NCI-H446 treated with DMSO at 0.1 percent for 48 hours (cell line): ENCODE measurements at regions not wholly inside any gene's neighbourhood (a gene's known extent, or its start where the extent isn't known, plus 50 kb on each side); places are given as distances from the start of the nearest gene placed in this dataset.

Experiments used
- DNase-seq: peaks from one replicate; lab custom pipeline; 2025; lab: John Stamatoyannopoulos, UW

DNA sequence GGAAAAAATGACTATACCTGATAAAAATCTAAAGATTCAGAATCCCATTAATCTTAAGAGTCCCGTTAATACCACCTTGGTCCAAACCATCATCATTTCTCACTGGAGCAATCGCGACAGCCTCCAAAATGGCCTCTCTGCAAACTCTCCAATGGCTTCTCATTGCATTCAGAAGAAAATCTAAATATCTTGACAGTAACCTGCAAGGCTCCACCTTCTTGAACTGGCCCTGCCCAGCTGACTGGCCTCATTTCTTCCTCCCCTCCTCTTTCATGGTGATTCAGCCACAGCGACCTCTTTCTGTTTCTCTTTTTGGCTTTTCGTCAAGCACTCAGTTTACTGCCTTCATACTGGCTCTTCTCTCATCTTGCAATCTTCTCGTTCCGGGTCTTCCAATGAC is 56.2 kb upstream of the GPRIN3 start:
- DNase-seq = no peak

DNA sequence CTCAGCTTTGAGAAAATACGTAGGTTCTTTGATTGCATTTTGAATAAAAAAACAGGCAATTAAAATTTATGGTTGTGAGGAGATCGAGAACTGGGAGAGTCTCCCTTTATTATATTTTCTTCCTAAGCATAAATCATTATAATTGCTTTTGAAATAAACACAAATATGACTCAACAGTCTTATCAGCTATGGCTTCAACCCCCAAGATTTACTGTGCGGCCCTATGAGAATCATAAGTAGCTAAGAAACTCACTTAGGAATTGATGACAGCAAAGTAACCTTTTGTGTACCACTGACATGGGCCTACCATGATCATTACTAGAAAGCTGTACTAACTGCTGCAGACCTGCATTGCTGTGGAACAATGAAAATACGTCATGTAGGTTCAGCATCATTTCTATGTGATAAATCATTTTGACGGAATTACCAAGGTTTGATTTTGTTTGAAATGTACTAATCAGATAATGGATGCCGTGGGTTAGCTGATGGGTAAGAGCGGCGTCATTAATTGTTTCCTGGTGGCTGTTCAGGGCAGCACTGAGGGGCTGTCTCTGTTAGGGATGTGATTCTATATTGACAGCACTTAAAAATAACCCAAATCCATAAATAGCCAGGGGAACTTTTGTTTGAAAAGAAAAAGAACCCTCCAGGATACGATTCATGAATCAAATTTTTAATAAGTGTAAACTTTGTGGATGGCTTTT is 51.5 kb upstream of the GPRIN3 start:
- DNase-seq = no peak

DNA sequence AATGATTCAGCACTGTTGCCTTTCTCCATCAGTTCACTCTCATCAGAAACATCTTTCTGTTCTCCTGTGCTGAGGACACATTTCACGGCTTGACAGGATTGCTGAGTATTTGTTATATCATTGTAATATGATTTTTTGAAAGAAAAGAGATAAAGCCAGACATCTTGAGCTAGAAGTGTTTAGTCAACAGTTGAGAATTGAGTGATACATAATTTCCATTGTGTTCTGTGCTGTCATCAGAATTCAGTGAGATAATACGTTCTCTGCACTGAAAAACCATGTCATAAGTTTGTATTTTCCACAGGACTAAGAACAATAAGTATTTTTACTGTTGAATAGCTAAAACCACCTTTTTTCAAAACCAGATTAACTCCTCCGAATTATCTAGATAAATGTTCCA is 50.2 kb upstream of the GPRIN3 start:
- no peak for DNase-seq
